ENCODE measurements at regions not wholly inside any gene's neighbourhood (a gene's known extent, or its start where the extent isn't known, plus 50 kb on each side); places are given as distances from the start of the nearest gene placed in this dataset.
"Not testable (repeated sequence)": the region's sequence is repeated elsewhere in the genome, so short reads cannot be mapped to it uniquely, and the experiment has no call there.

DNA sequence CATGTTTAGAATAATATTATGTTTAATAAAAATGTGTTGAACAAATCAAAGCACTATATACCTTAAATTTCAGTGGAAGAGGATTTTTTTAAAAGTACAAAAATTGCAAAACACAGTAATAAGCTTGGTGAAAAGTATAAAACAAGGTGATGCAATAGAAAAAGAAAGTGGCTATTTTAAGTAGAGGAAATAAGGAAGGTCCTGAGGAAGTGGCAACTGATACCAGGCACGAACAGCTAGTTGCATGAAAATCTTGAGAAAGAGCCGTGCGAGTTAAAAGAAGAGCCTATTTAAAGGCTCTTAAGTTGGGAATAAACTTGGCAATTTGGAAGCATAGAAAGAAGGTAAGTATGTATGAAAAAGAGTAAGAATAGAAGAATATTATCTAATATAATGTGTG lies 1679.3 kb downstream of the LRRC4C start:
- no peak for ATAC-seq (ENCODE audit: low read depth in 2 of 2)
- H3K4me1 Mint-ChIP-seq: no peaks in the 10 kb centered on the region

DNA sequence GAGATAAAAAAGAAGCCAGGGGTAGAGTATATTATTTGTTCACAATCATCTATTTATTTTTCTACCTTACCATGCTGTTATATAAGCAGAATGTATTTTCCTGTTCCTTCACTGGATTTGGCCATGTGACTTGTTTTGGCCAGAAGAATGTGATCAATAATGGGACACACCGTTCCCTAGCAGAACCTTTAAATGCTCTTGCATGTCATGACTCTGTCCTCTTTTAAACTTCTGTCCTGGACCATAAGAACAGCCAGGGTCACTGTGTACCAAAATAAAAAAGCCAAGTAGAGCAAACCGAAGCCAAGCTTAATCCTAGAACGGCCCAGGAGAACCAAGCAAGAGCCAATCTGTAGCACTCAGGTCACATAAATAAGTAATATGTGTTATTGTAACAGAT lies 1682.4 kb downstream of the LRRC4C start:
- Mint-ChIP-seq H3K9me3 (peaks cover 0 to 16% (median 7%) of the 10 kb centered on the region in 7 donors), H3K27me3 (no peaks in the 10 kb centered on the region), H3K4me1 (no peaks in the 10 kb centered on the region), H3K36me3 (no peaks in the 10 kb centered on the region), H3K4me3 (no peak overlapping the region), H3K27ac (no peak overlapping the region)
- peaks cover 0 to 3% of the 10 kb centered on the region in 2 experiments for H3K9me3 ChIP-seq (ENCODE audit: control insufficient read depth in 2 of 2, low read length in 2 of 2)
- H3K36me3 ChIP-seq (ENCODE audit: control insufficient read depth, insufficient read depth, low read length): no peaks in the 10 kb centered on the region
- H3K4me3 ChIP-seq (ENCODE audit: low read depth, low read length): no peak overlapping the region
- no peak overlapping the region for H3K27ac ChIP-seq (ENCODE audit: insufficient read depth, low read length, poor library complexity, severe bottlenecking)
- no peak for ATAC-seq (ENCODE audit: low read depth in 2 of 2)
- H3K27me3 ChIP-seq (ENCODE audit: control insufficient read depth, insufficient read depth, low read length): no peaks in the 10 kb centered on the region
- H3K4me1 ChIP-seq (ENCODE audit: control insufficient read depth, insufficient read depth, low read length, poor library complexity, severe bottlenecking): no peaks in the 10 kb centered on the region
- DNase-seq: no peak

More for the DNA sequence above, 1679.3 kb downstream of the LRRC4C start:
- Histone ChIP-seq H3K4me3 (ENCODE audit: low read depth, low read length) (no peak overlapping the region), H3K4me1 (ENCODE audit: control insufficient read depth, insufficient read depth, low read length, poor library complexity, severe bottlenecking) (no peaks in the 10 kb centered on the region), H3K9me3 (ENCODE audit: control insufficient read depth in 2 of 2, low read length in 2 of 2) (peaks cover 3 to 5% of the 10 kb centered on the region in 2 experiments), H3K36me3 (ENCODE audit: control insufficient read depth, insufficient read depth, low read length) (no peaks in the 10 kb centered on the region), H3K27ac (ENCODE audit: insufficient read depth, low read length, poor library complexity, severe bottlenecking) (no peak overlapping the region), H3K27me3 (ENCODE audit: control insufficient read depth, insufficient read depth, low read length) (no peaks in the 10 kb centered on the region)
- Mint-ChIP-seq H3K4me3 (no peak overlapping the region), H3K9me3 (peaks cover 0 to 14% (median 10%) of the 10 kb centered on the region in 7 donors), H3K27me3 (no peaks in the 10 kb centered on the region), H3K36me3 (no peaks in the 10 kb centered on the region), H3K27ac (no peak overlapping the region)
- DNase-seq: no peak

DNA sequence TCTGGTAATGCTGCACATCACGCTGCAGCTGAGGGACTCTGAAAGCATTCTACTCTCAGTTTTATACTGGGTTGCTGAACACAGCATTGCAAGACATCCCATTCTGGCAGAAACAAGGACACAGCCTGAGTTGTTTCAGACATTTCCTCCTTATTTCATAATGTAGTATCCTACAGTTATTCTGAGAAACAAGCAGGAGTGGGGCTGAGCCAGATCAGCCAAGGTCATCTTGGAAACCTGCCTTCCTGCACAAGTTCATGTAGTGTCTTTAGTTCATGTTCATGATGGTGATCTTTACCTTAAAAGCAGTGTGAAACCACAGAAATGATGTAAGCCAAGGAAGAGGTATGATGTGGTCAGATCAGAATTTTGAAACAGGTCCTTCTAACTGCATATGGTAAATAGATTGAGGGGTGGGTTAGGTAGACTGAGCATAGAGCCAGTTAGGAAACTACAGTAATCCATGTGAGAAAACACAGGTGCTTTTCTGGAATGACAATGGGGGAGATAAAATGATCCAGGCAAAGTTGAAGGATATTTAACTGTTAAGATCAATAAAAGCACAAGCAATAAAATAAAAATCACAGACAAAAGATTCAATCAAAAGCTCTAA lies 1686.8 kb downstream of the LRRC4C start:
- no peaks in the 10 kb centered on the region for H3K4me1 Mint-ChIP-seq
- H3K27ac Mint-ChIP-seq: no peak overlapping the region
- no peaks in the 10 kb centered on the region for H3K36me3 Mint-ChIP-seq
- Histone ChIP-seq H3K27me3 (ENCODE audit: control insufficient read depth, insufficient read depth, low read length) (no peaks in the 10 kb centered on the region), H3K36me3 (ENCODE audit: control insufficient read depth, insufficient read depth, low read length) (no peaks in the 10 kb centered on the region), H3K4me3 (ENCODE audit: low read depth, low read length) (no peak overlapping the region), H3K9me3 (ENCODE audit: control insufficient read depth in 2 of 2, low read length in 2 of 2) (peaks cover 0 to 3% of the 10 kb centered on the region in 2 experiments), H3K4me1 (ENCODE audit: control insufficient read depth, insufficient read depth, low read length, poor library complexity, severe bottlenecking) (no peaks in the 10 kb centered on the region), H3K27ac (ENCODE audit: insufficient read depth, low read length, poor library complexity, severe bottlenecking) (no peak overlapping the region)
- H3K27me3 Mint-ChIP-seq: no peaks in the 10 kb centered on the region
- ATAC-seq (ENCODE audit: low read depth in 2 of 2) (no peak), DNase-seq (no peak)
- H3K9me3 Mint-ChIP-seq: peaks cover 2 to 22% (median 7%) of the 10 kb centered on the region in 7 donors
- H3K4me3 Mint-ChIP-seq: no peak overlapping the region

DNA sequence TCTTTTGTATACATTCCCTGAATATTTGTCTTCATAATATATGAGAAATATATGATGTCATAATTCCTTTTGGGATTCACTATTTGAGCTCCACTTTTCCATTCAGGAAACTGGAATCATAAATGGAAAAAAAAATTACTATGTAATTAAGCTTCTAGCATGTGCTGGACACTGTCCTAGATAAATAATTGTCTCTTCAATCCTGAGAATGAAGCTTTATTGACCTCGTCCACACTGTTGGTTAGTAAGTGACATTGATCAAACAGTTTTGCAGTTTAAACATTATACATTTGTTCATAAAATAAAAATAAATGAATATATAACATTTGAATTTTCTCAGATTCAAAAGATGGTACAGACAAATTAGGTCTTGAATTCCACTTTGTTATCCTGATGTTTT lies 1691.2 kb downstream of the LRRC4C start:
- ATAC-seq (ENCODE audit: low read depth in 2 of 2) (no peak), DNase-seq (no peak)
- no peak overlapping the region for H3K4me3 Mint-ChIP-seq
- Histone ChIP-seq H3K36me3 (ENCODE audit: control insufficient read depth, insufficient read depth, low read length) (no peaks in the 10 kb centered on the region), H3K4me3 (ENCODE audit: low read depth, low read length) (no peak overlapping the region), H3K4me1 (ENCODE audit: control insufficient read depth, insufficient read depth, low read length, poor library complexity, severe bottlenecking) (no peaks in the 10 kb centered on the region), H3K9me3 (ENCODE audit: control insufficient read depth in 2 of 2, low read length in 2 of 2) (no peaks in the 10 kb centered on the region), H3K27me3 (ENCODE audit: control insufficient read depth, insufficient read depth, low read length) (no peaks in the 10 kb centered on the region), H3K27ac (ENCODE audit: insufficient read depth, low read length, poor library complexity, severe bottlenecking) (no peak overlapping the region)
- no peak overlapping the region for H3K27ac Mint-ChIP-seq
- peaks cover 3 to 30% (median 5%) of the 10 kb centered on the region in 7 donors for H3K9me3 Mint-ChIP-seq
- H3K27me3 Mint-ChIP-seq: no peaks in the 10 kb centered on the region
- H3K36me3 Mint-ChIP-seq: no peaks in the 10 kb centered on the region
- no peaks in the 10 kb centered on the region for H3K4me1 Mint-ChIP-seq

DNA sequence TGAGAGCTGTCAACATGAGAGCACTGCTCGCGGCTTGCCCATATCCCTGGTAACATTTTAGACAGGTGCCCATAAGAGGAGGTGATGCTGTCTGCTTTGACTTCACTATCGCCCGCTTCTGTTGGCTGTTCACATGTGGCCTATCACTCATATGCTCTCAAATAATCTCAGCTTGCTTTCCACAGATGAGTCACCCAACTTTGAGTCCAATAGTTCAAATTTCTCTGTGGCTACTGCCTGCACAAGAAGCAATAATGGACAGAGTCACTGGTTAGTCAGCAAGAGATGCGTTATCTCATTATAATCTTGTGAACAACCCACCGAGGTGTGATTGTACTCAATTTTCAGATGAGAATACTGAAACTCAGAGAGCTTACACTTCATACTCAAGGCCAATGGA lies 1714.1 kb downstream of the LRRC4C start:
- H3K4me1 ChIP-seq (ENCODE audit: control insufficient read depth, insufficient read depth, low read length, poor library complexity, severe bottlenecking): no peaks in the 10 kb centered on the region
- Mint-ChIP-seq H3K27ac (no peak overlapping the region), H3K4me3 (no peak overlapping the region), H3K9me3 (peaks cover 5 to 32% (median 19%) of the 10 kb centered on the region in 7 donors), H3K36me3 (no peaks in the 10 kb centered on the region), H3K27me3 (no peaks in the 10 kb centered on the region), H3K4me1 (no peaks in the 10 kb centered on the region)
- peaks cover 3 to 8% of the 10 kb centered on the region in 2 experiments for H3K9me3 ChIP-seq (ENCODE audit: control insufficient read depth in 2 of 2, low read length in 2 of 2)
- H3K4me3 ChIP-seq (ENCODE audit: low read depth, low read length): no peak overlapping the region
- ATAC-seq (ENCODE audit: low read depth in 2 of 2) (no peak), DNase-seq (no peak)
- no peaks in the 10 kb centered on the region for H3K27me3 ChIP-seq (ENCODE audit: control insufficient read depth, insufficient read depth, low read length)
- no peaks in the 10 kb centered on the region for H3K36me3 ChIP-seq (ENCODE audit: control insufficient read depth, insufficient read depth, low read length)
- no peak overlapping the region for H3K27ac ChIP-seq (ENCODE audit: insufficient read depth, low read length, poor library complexity, severe bottlenecking)

DNA sequence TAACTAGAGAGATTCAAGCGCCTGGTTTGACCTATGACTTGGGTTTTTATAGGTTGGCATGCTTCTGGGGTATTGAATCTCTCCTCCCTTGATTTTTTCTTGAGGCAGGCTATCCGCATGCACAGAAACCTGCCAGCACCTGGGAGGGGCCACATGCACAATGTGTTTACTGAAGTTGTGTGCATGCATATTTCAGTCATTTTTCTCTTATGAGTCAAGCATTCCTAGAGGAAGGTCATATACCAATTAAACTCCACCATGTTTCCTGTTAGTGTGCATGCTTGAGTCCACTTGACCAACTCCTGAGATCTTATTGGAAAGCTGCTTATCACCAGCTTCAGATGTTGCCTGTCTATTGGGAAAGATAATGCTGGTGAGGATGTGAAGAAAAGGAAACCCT lies 1718.4 kb downstream of the LRRC4C start:
- Mint-ChIP-seq H3K27me3 (no peaks in the 10 kb centered on the region), H3K4me3 (no peak overlapping the region), H3K4me1 (no peaks in the 10 kb centered on the region), H3K27ac (no peak overlapping the region), H3K36me3 (no peaks in the 10 kb centered on the region), H3K9me3 (peaks cover 2 to 28% (median 12%) of the 10 kb centered on the region in 7 donors)
- Histone ChIP-seq H3K4me3 (ENCODE audit: low read depth, low read length) (no peak overlapping the region), H3K4me1 (ENCODE audit: control insufficient read depth, insufficient read depth, low read length, poor library complexity, severe bottlenecking) (no peaks in the 10 kb centered on the region), H3K36me3 (ENCODE audit: control insufficient read depth, insufficient read depth, low read length) (no peaks in the 10 kb centered on the region), H3K27me3 (ENCODE audit: control insufficient read depth, insufficient read depth, low read length) (no peaks in the 10 kb centered on the region), H3K9me3 (ENCODE audit: control insufficient read depth in 2 of 2, low read length in 2 of 2) (peaks cover 0 to 8% of the 10 kb centered on the region in 2 experiments), H3K27ac (ENCODE audit: insufficient read depth, low read length, poor library complexity, severe bottlenecking) (no peak overlapping the region)
- DNase-seq (no peak), ATAC-seq (ENCODE audit: low read depth in 2 of 2) (no peak)

DNA sequence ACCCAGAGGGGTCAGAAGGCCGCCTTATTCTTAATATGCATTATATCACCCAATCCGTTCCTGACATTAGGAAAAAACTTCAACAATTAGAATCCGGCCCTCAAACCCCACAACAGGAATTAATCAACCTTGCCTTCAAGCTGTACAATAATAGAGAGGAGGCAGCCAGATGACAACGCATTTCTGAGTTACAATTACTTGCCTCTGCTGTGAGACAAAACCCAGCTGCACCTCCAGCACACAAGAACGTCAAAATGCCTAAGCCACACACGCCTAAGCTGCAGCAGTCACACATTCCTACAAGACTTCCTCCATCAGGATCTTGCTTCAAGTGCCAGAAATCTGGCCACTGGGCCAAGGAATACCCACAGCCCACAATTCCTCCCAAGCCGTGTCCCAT lies 1723.1 kb downstream of the LRRC4C start:
- not testable (repeated sequence) for H3K4me3 Mint-ChIP-seq; H3K27ac Mint-ChIP-seq; H3K36me3 Mint-ChIP-seq; ATAC-seq (ENCODE audit: low read depth in 2 of 2); H3K27me3 Mint-ChIP-seq; H3K27me3 ChIP-seq (ENCODE audit: control insufficient read depth, insufficient read depth, low read length); DNase-seq; H3K4me3 ChIP-seq (ENCODE audit: low read depth, low read length); H3K27ac ChIP-seq (ENCODE audit: insufficient read depth, low read length, poor library complexity, severe bottlenecking); H3K36me3 ChIP-seq (ENCODE audit: control insufficient read depth, insufficient read depth, low read length); H3K9me3 ChIP-seq (ENCODE audit: control insufficient read depth in 2 of 2, low read length in 2 of 2); H3K4me1 Mint-ChIP-seq; H3K4me1 ChIP-seq (ENCODE audit: control insufficient read depth, insufficient read depth, low read length, poor library complexity, severe bottlenecking)
- peaks cover 0 to 19% (median 5%) of the 10 kb centered on the region in 7 donors for H3K9me3 Mint-ChIP-seq

DNA sequence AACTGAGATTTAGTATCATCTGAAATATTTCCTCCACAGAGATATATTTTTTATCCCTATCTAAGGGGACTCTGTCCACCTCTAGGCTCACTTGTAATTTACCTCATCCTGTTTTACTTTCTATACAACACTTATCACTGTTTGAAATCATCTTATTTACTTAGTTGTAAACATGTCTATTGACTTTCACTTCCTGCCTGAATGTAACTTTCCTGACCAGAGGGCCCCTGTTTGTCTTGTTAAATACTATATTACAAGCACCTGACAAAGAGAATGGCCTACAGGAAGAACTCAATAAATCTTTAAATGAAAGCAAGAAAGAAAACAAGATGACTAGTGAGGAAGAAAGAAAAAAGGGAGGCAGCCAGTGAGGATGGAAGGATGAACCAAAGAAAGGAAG lies 1727.5 kb downstream of the LRRC4C start:
- H3K27me3 ChIP-seq (ENCODE audit: control insufficient read depth, insufficient read depth, low read length): no peaks in the 10 kb centered on the region
- H3K9me3 Mint-ChIP-seq: peaks cover 0 to 26% (median 8%) of the 10 kb centered on the region in 7 donors
- no peaks in the 10 kb centered on the region for H3K27me3 Mint-ChIP-seq
- no peaks in the 10 kb centered on the region for H3K36me3 Mint-ChIP-seq
- ATAC-seq (ENCODE audit: low read depth in 2 of 2): no peak
- H3K9me3 ChIP-seq (ENCODE audit: control insufficient read depth in 2 of 2, low read length in 2 of 2): peaks cover 5 to 7% of the 10 kb centered on the region in 2 experiments
- H3K36me3 ChIP-seq (ENCODE audit: control insufficient read depth, insufficient read depth, low read length): no peaks in the 10 kb centered on the region
- no peak for DNase-seq
- peak overlapping the region in 1 of 3 donors; percentile 30 for H3K27ac Mint-ChIP-seq
- H3K4me3 Mint-ChIP-seq: no peak overlapping the region
- no peak overlapping the region for H3K27ac ChIP-seq (ENCODE audit: insufficient read depth, low read length, poor library complexity, severe bottlenecking)
- H3K4me1 Mint-ChIP-seq: no peaks in the 10 kb centered on the region
- H3K4me3 ChIP-seq (ENCODE audit: low read depth, low read length): no peak overlapping the region
- H3K4me1 ChIP-seq (ENCODE audit: control insufficient read depth, insufficient read depth, low read length, poor library complexity, severe bottlenecking): no peaks in the 10 kb centered on the region
